GM21447 (cell line): ENCODE measurements at regions not wholly inside any gene's neighbourhood (a gene's known extent, or its start where the extent isn't known, plus 50 kb on each side); places are given as distances from the start of the nearest gene placed in this dataset.

Experiments
- ATAC-seq: cut with Tn5 transposase; IDR thresholded peaks from one replicate; pipeline ENCODE4 v1.9.1; 2021; ENCODE audit not compliant: unreplicated experiment

- no peak for ATAC-seq
These were observed 142.5 kb upstream of the TNS3 start for GRCh38 chr7:47724335-47724982.

- ATAC-seq = no peak
These were observed 140.2 kb upstream of the TNS3 start for GRCh38 chr7:47722126-47722525.

- no peak for ATAC-seq
These were observed 139.8 kb upstream of the TNS3 start for GRCh38 chr7:47721670-47722069.

GRCh38 chr7:47720907-47721244 is 139.0 kb upstream of the TNS3 start:
- no peak for ATAC-seq

GRCh38 chr7:47720141-47720906 is 138.4 kb upstream of the TNS3 start:
- ATAC-seq = peak; percentile 66

- no peak for ATAC-seq
These were observed 137.8 kb upstream of the TNS3 start for GRCh38 chr7:47719675-47720074.

- no peak for ATAC-seq
These were observed 133.7 kb upstream of the TNS3 start for GRCh38 chr7:47715631-47716068.

GRCh38 chr7:47714669-47715607 is 133.0 kb upstream of the TNS3 start:
- ATAC-seq = peak; percentile 98

- no peak for ATAC-seq
These were observed 131.7 kb upstream of the TNS3 start for GRCh38 chr7:47713595-47713994.

GRCh38 chr7:47712416-47712815 is 130.5 kb upstream of the TNS3 start:
- no peak for ATAC-seq

- no peak for ATAC-seq
These were observed 129.9 kb upstream of the TNS3 start for GRCh38 chr7:47711776-47712175.

- ATAC-seq = no peak
These were observed 128.5 kb upstream of the TNS3 start for GRCh38 chr7:47710201-47710935.

GRCh38 chr7:47709451-47709850 is 127.5 kb upstream of the TNS3 start:
- no peak for ATAC-seq

- ATAC-seq = no peak
These were observed 127.1 kb upstream of the TNS3 start for GRCh38 chr7:47709051-47709450.

- ATAC-seq = no peak
These were observed 125.7 kb upstream of the TNS3 start for GRCh38 chr7:47707583-47707982.

- no peak for ATAC-seq
These were observed 123.0 kb upstream of the TNS3 start for GRCh38 chr7:47704936-47705335.

- no peak for ATAC-seq
These were observed 120.2 kb upstream of the TNS3 start for GRCh38 chr7:47702080-47702479.

GRCh38 chr7:47698386-47698785 is 116.5 kb upstream of the TNS3 start:
- ATAC-seq = no peak

- no peak for ATAC-seq
These were observed 115.6 kb upstream of the TNS3 start for GRCh38 chr7:47697543-47697942.

GRCh38 chr7:47696152-47696710 is 114.3 kb upstream of the TNS3 start:
- no peak for ATAC-seq

GRCh38 chr7:47693216-47693615 is 111.3 kb upstream of the TNS3 start:
- no peak for ATAC-seq
